CD4-positive, CD25-positive, alpha-beta regulatory T cell (primary cell): ENCODE measurements at regions not wholly inside any gene's neighbourhood (a gene's known extent, or its start where the extent isn't known, plus 50 kb on each side); places are given as distances from the start of the nearest gene placed in this dataset.

Source experiments
- ATAC-seq, 2 donors: fragments of 150-1000 bp; cut with Tn5 transposase; one replicate each; pipeline ENCODE4 v1.10.0; 2021; ENCODE audit warnings: low read depth in 2 of 2, moderate number of reproducible peaks in 2 of 2, moderate library complexity in 1 of 2
- DNase-seq, 3 donors: peaks; one replicate each; pipeline versions ENCODE4 v3.0.0 to v3.0.0-alpha.2; 2012 to 2022; ENCODE audit warnings: mixed read lengths in 1 of 3
- H3K27ac ChIP-seq: one replicate; pipeline ENCODE4 v1.7.0; 2013; ENCODE audit warnings: mild to moderate bottlenecking, low read length; ENCODE audit not compliant: insufficient read depth, poor library complexity, severe bottlenecking
- H3K27me3 ChIP-seq: one replicate; pipeline ENCODE4 v1.7.0; 2013; ENCODE audit warnings: low read length; ENCODE audit not compliant: control insufficient read depth, insufficient read depth
- H3K36me3 ChIP-seq: one replicate; pipeline ENCODE4 v1.7.0; 2013; ENCODE audit warnings: mild to moderate bottlenecking, low read length, moderate library complexity; ENCODE audit not compliant: control insufficient read depth, insufficient read depth
- H3K4me1 ChIP-seq: 2 replicates; pipeline ENCODE4 v1.7.0; 2013; ENCODE audit warnings: mild to moderate bottlenecking, low read length; ENCODE audit not compliant: insufficient read depth, control insufficient read depth, poor library complexity, severe bottlenecking
- H3K4me3 ChIP-seq: one replicate; pipeline ENCODE4 v1.7.0; 2013; ENCODE audit warnings: low read depth, mild to moderate bottlenecking, low read length, moderate library complexity
- H3K9me3 ChIP-seq, 2 experiments: 1 replicate in 1 of 2; 2 replicates in 1 of 2; pipeline ENCODE4 v1.7.0; 2013; ENCODE audit warnings: low read length in 2 of 2, mild to moderate bottlenecking in 1 of 2, moderate library complexity in 1 of 2; ENCODE audit not compliant: control insufficient read depth in 2 of 2
- H3K27ac Mint-ChIP-seq, 3 donors: one replicate each; pipeline ENCODE4 v1.8.0; 2020 to 2022; ENCODE audit warnings: mild to moderate bottlenecking in 3 of 3, mixed read lengths in 3 of 3, moderate library complexity in 2 of 3
- H3K27me3 Mint-ChIP-seq: one replicate; pipeline ENCODE4 v1.8.0; 2022; ENCODE audit warnings: mild to moderate bottlenecking, mixed read lengths
- H3K36me3 Mint-ChIP-seq: one replicate; pipeline ENCODE4 v1.8.0; 2020; ENCODE audit warnings: mixed read lengths
- H3K4me1 Mint-ChIP-seq, 4 donors: one replicate each; pipeline ENCODE4 v1.8.0; 2020 to 2022; ENCODE audit warnings: mixed read lengths in 4 of 4, mild to moderate bottlenecking in 1 of 4
- H3K4me3 Mint-ChIP-seq, 4 donors: one replicate each; pipeline ENCODE4 v1.8.0; 2020 to 2022; ENCODE audit warnings: mild to moderate bottlenecking in 4 of 4, mixed read lengths in 4 of 4, moderate library complexity in 3 of 4
- H3K9me3 Mint-ChIP-seq, 7 donors: one replicate each; pipeline ENCODE4 v1.8.0; 2020 to 2022; ENCODE audit warnings: mixed read lengths in 7 of 7, mild to moderate bottlenecking in 3 of 7, moderate library complexity in 2 of 7

DNA sequence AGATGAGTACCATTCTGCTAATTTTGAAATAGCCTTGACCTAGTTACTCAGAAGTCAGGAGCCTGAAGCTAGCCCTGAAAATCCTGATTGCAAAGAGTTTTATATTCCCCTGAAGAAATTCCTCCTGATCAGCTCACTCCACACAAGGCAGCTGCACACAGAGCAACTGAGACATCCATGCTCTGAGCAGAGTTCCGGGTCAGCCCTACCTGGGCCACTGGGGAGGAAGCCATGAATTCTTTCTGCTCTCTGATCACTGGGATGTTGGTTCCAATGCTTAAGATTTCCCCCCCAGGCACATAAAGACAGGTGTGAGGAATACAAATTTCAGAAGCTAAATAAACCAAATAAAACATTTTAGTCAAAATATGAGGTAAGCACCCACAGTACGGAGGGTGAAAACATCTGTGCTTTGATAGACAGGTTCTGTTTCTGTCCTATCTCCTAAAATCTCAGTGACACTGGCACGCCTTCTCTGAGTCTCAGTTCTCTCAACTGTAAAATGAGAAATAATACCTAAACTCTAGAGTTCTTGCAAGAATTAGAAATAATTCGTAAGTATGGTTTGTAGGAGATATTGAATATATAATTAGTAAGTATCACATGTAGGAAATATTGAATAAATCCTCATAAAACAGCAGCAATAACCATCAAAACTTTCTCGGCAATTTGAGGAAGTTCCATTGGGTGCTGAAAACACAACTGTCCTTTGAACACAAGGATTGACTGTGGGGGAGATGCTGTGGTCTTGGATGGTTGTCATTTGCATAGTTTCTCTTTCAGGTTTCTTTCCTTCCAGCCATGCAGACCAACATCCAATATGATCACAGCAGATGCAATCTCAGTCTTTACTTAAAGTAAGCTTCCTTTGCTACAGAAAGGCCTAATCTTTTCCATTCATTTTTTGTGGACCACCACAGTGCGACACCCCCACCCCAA lies 133.0 kb upstream of the TNS3 start:
- Histone ChIP-seq H3K27me3 (no peaks in the 10 kb centered on the region), H3K36me3 (no peaks in the 10 kb centered on the region), H3K4me1 (no peaks in the 10 kb centered on the region), H3K9me3 (no peaks in the 10 kb centered on the region), H3K27ac (no peak overlapping the region), H3K4me3 (no peak overlapping the region)
- DNase-seq (no peak), ATAC-seq (no peak)
- peaks cover 4% of the 10 kb centered on the region for H3K27me3 Mint-ChIP-seq
- no peaks in the 10 kb centered on the region for H3K36me3 Mint-ChIP-seq
- no peak overlapping the region for H3K27ac Mint-ChIP-seq
- no peak overlapping the region for H3K4me3 Mint-ChIP-seq
- H3K4me1 Mint-ChIP-seq: no peaks in the 10 kb centered on the region
- peaks cover 0 to 3% (median 0%) of the 10 kb centered on the region in 7 donors for H3K9me3 Mint-ChIP-seq

DNA sequence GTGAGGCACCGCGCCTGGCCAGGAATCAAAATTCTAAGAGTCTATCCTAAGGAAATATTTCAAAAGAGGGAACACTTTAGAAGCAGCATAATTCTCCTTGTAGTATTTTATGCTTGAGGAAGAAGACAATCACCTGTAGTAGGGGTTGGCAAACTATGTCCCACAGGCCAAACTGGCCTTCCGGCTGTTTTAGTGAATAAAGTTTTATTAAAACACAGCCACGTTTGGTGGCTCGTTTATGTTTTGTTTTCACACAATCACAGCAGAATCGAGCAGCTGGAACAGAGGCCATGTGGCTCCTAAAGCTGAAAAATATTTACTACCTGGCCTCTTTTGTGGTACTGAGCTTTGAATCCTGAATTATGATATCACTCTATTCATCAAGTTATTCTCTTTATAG lies 131.7 kb upstream of the TNS3 start:
- H3K27ac Mint-ChIP-seq: no peak overlapping the region
- no peak overlapping the region for H3K4me3 Mint-ChIP-seq
- no peaks in the 10 kb centered on the region for H3K4me1 Mint-ChIP-seq
- DNase-seq: no peak
- no peaks in the 10 kb centered on the region for H3K36me3 Mint-ChIP-seq
- no peak overlapping the region for H3K27ac ChIP-seq
- no peak for ATAC-seq
- H3K36me3 ChIP-seq: no peaks in the 10 kb centered on the region
- H3K4me1 ChIP-seq: no peaks in the 10 kb centered on the region
- no peak overlapping the region for H3K4me3 ChIP-seq
- H3K9me3 ChIP-seq: no peaks in the 10 kb centered on the region
- H3K27me3 Mint-ChIP-seq: peaks cover 4% of the 10 kb centered on the region
- H3K27me3 ChIP-seq: no peaks in the 10 kb centered on the region
- H3K9me3 Mint-ChIP-seq: peaks cover 0 to 1% (median 0%) of the 10 kb centered on the region in 7 donors

DNA sequence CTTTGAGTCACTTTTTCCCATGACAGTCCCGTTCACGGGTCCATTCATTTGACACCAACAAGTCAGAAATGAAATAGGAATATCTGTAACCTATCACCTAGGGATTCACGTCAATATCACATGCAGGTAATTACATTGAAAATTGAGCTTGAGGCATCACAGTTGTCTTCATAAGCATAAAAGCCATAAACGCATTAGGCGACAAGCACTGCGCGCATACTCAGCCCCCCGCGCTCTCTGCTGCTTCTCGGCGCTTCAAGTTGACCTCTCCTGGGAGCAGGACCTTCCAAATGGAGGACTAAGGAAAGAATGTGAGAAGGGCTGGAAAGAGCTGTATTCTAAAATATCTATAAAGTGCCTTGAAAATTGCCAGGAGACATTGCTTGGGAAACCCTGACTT lies 130.5 kb upstream of the TNS3 start:
- peaks cover 3% of the 10 kb centered on the region for H3K27me3 Mint-ChIP-seq
- H3K36me3 ChIP-seq: no peaks in the 10 kb centered on the region
- H3K4me3 ChIP-seq: no peak overlapping the region
- no peaks in the 10 kb centered on the region for H3K4me1 ChIP-seq
- DNase-seq (no peak), ATAC-seq (no peak)
- no peak overlapping the region for H3K4me3 Mint-ChIP-seq
- peaks cover 0 to 1% (median 0%) of the 10 kb centered on the region in 7 donors for H3K9me3 Mint-ChIP-seq
- no peaks in the 10 kb centered on the region for H3K4me1 Mint-ChIP-seq
- H3K27me3 ChIP-seq: no peaks in the 10 kb centered on the region
- H3K27ac ChIP-seq: no peak overlapping the region
- no peak overlapping the region for H3K27ac Mint-ChIP-seq
- no peaks in the 10 kb centered on the region for H3K9me3 ChIP-seq
- H3K36me3 Mint-ChIP-seq: no peaks in the 10 kb centered on the region

DNA sequence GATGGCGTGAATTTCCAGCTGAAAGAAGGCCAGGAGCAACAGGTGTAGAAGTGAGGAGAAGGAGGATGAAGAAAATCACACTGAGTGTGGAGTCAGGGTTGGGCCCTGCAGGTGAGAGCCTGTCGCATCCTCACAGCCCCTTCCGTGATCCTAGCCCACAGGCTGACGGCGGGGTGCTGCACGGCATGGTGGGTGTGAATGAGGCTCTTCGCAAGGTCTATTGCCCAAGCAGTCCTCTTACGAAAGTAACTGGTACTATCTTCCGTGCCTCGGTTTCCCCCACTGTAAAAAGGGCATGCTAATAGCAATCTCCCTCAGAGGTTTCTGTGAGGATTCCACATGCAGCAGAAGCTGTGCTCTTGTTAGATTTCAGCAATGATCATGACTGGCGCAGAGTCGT lies 129.9 kb upstream of the TNS3 start:
- Histone ChIP-seq H3K27ac (no peak overlapping the region), H3K9me3 (no peaks in the 10 kb centered on the region), H3K27me3 (no peaks in the 10 kb centered on the region), H3K4me3 (no peak overlapping the region), H3K36me3 (no peaks in the 10 kb centered on the region), H3K4me1 (no peaks in the 10 kb centered on the region)
- peaks cover 0 to 1% (median 0%) of the 10 kb centered on the region in 7 donors for H3K9me3 Mint-ChIP-seq
- no peak overlapping the region for H3K4me3 Mint-ChIP-seq
- DNase-seq: no peak
- no peak for ATAC-seq
- H3K27me3 Mint-ChIP-seq: no peaks in the 10 kb centered on the region
- no peaks in the 10 kb centered on the region for H3K4me1 Mint-ChIP-seq
- peak overlapping the region in 1 of 3 donors; percentile 9 for H3K27ac Mint-ChIP-seq
- no peaks in the 10 kb centered on the region for H3K36me3 Mint-ChIP-seq

DNA sequence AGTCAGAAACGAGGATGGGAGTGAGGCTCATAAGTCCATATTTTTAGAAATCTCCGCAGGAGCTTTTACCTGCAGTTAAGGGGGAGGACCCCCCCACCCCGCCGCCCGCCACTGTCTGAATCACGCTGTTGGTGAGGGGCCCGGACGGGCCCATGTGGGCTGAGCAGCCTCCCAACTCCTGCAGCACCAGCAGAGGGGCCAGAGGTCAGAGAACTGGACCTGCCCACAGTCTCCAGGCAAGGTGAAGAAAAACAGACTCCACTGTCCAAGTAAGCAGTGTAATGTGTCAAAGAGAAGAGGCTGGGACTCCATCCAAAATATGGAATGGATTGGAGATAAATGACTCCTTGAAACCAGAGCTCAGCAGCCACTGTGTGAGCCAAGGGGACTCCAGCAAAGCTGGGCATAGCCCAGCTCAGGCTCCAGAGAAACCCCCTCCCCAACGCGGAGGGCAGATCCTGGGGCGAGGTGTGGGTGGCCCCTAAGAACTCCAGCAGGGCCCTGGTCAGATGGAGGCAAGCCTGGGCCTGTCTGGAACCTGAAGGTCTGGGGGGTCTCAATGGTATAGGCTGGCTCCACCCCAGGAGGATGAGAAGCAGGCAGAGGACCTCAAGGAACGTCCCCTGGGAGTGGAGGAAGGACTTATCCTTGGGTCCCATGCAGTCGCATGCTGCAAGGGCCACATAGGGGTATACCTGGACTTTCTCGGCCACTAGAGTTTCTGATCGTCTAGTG lies 128.5 kb upstream of the TNS3 start:
- no peaks in the 10 kb centered on the region for H3K4me1 ChIP-seq
- no peaks in the 10 kb centered on the region for H3K9me3 ChIP-seq
- H3K36me3 ChIP-seq: no peaks in the 10 kb centered on the region
- no peak overlapping the region for H3K27ac ChIP-seq
- no peak overlapping the region for H3K4me3 ChIP-seq
- Mint-ChIP-seq H3K4me1 (no peaks in the 10 kb centered on the region), H3K27ac (no peak overlapping the region), H3K36me3 (no peaks in the 10 kb centered on the region), H3K4me3 (no peak overlapping the region), H3K9me3 (peaks cover 0 to 1% (median 0%) of the 10 kb centered on the region in 7 donors), H3K27me3 (no peaks in the 10 kb centered on the region)
- DNase-seq (no peak), ATAC-seq (no peak)
- H3K27me3 ChIP-seq: no peaks in the 10 kb centered on the region

DNA sequence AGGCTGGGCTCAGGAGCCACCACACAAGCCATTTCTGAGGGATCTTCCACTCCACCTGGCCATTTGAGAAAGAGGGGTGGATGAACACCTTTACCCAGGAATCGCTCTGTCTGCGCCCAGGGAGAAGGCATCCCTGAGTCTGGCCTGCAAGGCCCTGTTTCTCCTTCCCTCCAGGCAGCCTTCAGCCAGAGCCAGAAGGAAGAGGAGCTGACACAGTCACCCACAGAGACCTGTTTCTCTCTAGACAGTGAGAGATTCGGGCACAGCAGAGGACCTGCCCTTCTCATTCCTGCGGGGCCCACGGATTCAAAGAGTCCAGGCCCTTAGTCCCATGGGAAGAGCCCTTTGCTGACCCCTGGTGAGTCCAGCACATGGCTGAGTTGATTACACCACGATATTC lies 127.5 kb upstream of the TNS3 start:
- H3K9me3 ChIP-seq: no peaks in the 10 kb centered on the region
- no peaks in the 10 kb centered on the region for H3K27me3 ChIP-seq
- no peak overlapping the region for H3K27ac ChIP-seq
- no peak for ATAC-seq
- H3K36me3 ChIP-seq: no peaks in the 10 kb centered on the region
- peaks cover 0 to 1% (median 0%) of the 10 kb centered on the region in 7 donors for H3K9me3 Mint-ChIP-seq
- H3K36me3 Mint-ChIP-seq: no peaks in the 10 kb centered on the region
- no peak for DNase-seq
- H3K4me1 ChIP-seq: no peaks in the 10 kb centered on the region
- no peak overlapping the region for H3K4me3 ChIP-seq
- no peak overlapping the region for H3K4me3 Mint-ChIP-seq
- H3K27ac Mint-ChIP-seq: no peak overlapping the region
- no peaks in the 10 kb centered on the region for H3K4me1 Mint-ChIP-seq
- H3K27me3 Mint-ChIP-seq: peaks cover 3% of the 10 kb centered on the region

DNA sequence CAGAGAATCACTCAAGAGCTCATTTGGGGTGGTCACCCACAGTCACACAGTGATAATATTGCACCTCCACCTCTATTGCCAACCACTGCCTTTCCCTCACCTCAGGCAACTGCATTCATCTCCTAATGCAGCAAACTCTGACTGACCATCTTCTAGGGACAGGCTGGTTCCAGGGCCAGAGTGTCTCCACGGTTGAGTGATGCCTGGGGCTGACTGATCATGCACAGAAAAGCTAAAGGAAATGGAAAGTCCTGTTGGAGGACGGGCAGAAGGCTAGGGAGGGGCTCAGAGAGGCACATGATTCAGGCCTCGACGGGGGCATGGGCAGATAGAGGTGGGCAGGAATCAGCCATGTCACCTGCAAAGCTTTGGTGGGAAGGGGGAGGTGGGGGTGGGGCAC lies 127.1 kb upstream of the TNS3 start:
- Histone ChIP-seq H3K36me3 (no peaks in the 10 kb centered on the region), H3K9me3 (no peaks in the 10 kb centered on the region), H3K27me3 (no peaks in the 10 kb centered on the region), H3K4me3 (no peak overlapping the region), H3K4me1 (no peaks in the 10 kb centered on the region), H3K27ac (no peak overlapping the region)
- Mint-ChIP-seq H3K27me3 (peaks cover 4% of the 10 kb centered on the region), H3K4me1 (no peaks in the 10 kb centered on the region), H3K27ac (no peak overlapping the region), H3K4me3 (no peak overlapping the region), H3K9me3 (peaks cover 0 to 1% (median 0%) of the 10 kb centered on the region in 7 donors), H3K36me3 (no peaks in the 10 kb centered on the region)
- no peak for DNase-seq
- no peak for ATAC-seq
